ENCODE measurements at regions not wholly inside any gene's neighbourhood (a gene's known extent, or its start where the extent isn't known, plus 50 kb on each side); places are given as distances from the start of the nearest gene placed in this dataset.

GRCh38 chr3:26515351-26515750, 107.2 kb upstream of the LRRC3B start:
- TF ChIP-seq TAF1 (IDR thresholded peaks at IDR 0.05; ENCODE audit: low read depth, low read length) (no peak), POLR2A (IDR thresholded peaks at IDR 0.05; ENCODE audit: low read depth, low read length) (no peak), SPI1 (IDR thresholded peaks at IDR 0.05; ENCODE audit: low read depth, low read length) (no peak), POLR2AphosphoS5 (IDR thresholded peaks at IDR 0.05; ENCODE audit: low read depth, low read length) (no peak), POU2F2 (IDR thresholded peaks at IDR 0.05; ENCODE audit: low read depth, low read length) (no peak), PAX5 (IDR thresholded peaks at IDR 0.05; ENCODE audit: insufficient read depth, low read length, severe bottlenecking) (no peak)

Data from GM12891 (cell line).